Upper lobe of left lung (tissue), 4 donors: ENCODE measurements at regions not wholly inside any gene's neighbourhood (a gene's known extent, or its start where the extent isn't known, plus 50 kb on each side); places are given as distances from the start of the nearest gene placed in this dataset.

ENCODE experiments used
- POLR2A ChIP-seq, 4 donors: fragments of 450-650 bp; IDR thresholded peaks; one replicate each; pipeline ENCODE4 v1.5.1; 2016 to 2017; ENCODE audit warnings: antibody characterized with exemption in 4 of 4, mild to moderate bottlenecking in 2 of 4
- TF ChIP-seq, protein P1 (sequence below), 6 experiments: fragments of 450-650 bp in 4 of 6; fragments of 200-600 bp in 2 of 6; sonication (generic) in 2 of 6; IDR thresholded peaks; one replicate each; pipeline ENCODE4 v1.5.1; 2016 to 2019; ENCODE audit warnings: antibody characterized with exemption in 6 of 6

DNA sequence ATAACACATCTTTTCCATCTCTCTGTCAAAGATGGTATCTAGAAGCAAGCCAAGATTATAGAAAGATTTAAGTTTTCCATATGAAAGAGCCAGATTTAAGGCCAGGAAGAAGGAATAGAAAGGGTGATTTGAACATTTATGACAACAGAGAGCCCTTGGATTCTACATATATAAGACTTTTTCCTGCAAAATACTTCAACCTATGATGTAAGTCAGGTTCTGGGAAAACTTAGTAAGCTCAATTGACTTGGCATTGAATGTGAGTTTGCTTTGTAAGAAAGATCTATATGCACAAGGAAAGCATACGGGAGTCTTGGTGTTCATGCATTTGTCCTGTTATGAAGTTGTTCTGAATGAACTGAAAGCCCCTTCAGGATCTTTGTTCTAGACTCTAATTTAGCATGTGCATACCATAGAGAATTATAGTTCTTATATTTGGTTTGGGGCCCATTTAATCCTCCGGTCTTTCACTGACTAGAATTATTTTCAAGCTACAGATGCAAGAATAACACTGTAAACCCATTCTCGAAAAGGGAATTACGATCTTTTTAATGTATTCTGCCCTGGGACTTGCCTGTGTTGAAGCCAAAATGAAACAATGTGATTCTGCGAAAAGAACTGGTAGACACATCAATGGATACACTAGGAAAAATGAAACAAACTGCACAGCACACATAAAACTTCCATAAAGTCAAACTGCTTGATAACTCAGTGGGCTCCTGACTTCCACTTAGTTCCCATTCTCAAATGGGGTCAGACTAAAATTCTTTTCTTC, 152.8 kb downstream of the DISP1 start:
- no peak for TF ChIP-seq POLR2A (IDR thresholded peaks at IDR 0.05)
- TF ChIP-seq, protein P1, sequence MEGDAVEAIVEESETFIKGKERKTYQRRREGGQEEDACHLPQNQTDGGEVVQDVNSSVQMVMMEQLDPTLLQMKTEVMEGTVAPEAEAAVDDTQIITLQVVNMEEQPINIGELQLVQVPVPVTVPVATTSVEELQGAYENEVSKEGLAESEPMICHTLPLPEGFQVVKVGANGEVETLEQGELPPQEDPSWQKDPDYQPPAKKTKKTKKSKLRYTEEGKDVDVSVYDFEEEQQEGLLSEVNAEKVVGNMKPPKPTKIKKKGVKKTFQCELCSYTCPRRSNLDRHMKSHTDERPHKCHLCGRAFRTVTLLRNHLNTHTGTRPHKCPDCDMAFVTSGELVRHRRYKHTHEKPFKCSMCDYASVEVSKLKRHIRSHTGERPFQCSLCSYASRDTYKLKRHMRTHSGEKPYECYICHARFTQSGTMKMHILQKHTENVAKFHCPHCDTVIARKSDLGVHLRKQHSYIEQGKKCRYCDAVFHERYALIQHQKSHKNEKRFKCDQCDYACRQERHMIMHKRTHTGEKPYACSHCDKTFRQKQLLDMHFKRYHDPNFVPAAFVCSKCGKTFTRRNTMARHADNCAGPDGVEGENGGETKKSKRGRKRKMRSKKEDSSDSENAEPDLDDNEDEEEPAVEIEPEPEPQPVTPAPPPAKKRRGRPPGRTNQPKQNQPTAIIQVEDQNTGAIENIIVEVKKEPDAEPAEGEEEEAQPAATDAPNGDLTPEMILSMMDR (IDR thresholded peaks at IDR 0.05), result no peak
